Sigmoid colon (tissue), 6 donors: ENCODE measurements at regions not wholly inside any gene's neighbourhood (a gene's known extent, or its start where the extent isn't known, plus 50 kb on each side); places are given as distances from the start of the nearest gene placed in this dataset.
A peak's percentile ranks its signal among the peaks of the same experiment; 100 is the strongest.

Experiments
- DNase-seq: peaks from one replicate; pipeline ENCODE4 v3.0.0-alpha.2; 2019
- H3K27ac ChIP-seq, 4 donors: fragments of 200-600 bp; sonication (generic); one replicate each; pipeline ENCODE4 v1.5.1; 2016 to 2019; ENCODE audit warnings: mild to moderate bottlenecking in 1 of 4
- H3K27me3 ChIP-seq, 3 donors: fragments of 200-600 bp; sonication (generic); one replicate each; pipeline ENCODE4 v1.5.1; 2019; ENCODE audit warnings: mild to moderate bottlenecking in 1 of 3
- H3K36me3 ChIP-seq, 4 donors: fragments of 200-600 bp; sonication (generic); one replicate each; pipeline ENCODE4 v1.5.1; 2016 to 2019
- H3K4me1 ChIP-seq, 4 donors: fragments of 200-600 bp; sonication (generic); one replicate each; pipeline ENCODE4 v1.5.1; 2017 to 2019
- H3K4me3 ChIP-seq, 4 donors: fragments of 200-600 bp; sonication (generic); one replicate each; pipeline ENCODE4 v1.5.1; 2017 to 2019; ENCODE audit warnings: mild to moderate bottlenecking in 2 of 4, moderate library complexity in 1 of 4
- H3K9me3 ChIP-seq, 4 donors: fragments of 200-600 bp in 3 of 4; sonication (generic) in 3 of 4; one replicate each; pipeline versions ENCODE4 v1.5.1 to v1.6.1; 2013 to 2019
- EP300 ChIP-seq, 4 donors: sonication (generic); formaldehyde crosslinking; IDR thresholded peaks; one replicate each; pipeline ENCODE4 v1.6.1; 2017; ENCODE audit warnings: antibody characterized with exemption in 4 of 4
- POLR2A ChIP-seq, 2 donors: fragments of 450-650 bp; IDR thresholded peaks; one replicate each; pipeline ENCODE4 v1.6.1; 2016; ENCODE audit warnings: antibody characterized with exemption in 2 of 2, mild to moderate bottlenecking in 2 of 2, moderate library complexity in 2 of 2
- POLR2AphosphoS5 ChIP-seq, 4 donors: sonication (generic); formaldehyde crosslinking; IDR thresholded peaks; one replicate each; pipeline ENCODE4 v1.6.1; 2017; ENCODE audit warnings: antibody characterized with exemption in 4 of 4
- WGBS, 2 donors: extraction: QIAGEN DNeasy Blood & Tissue Kit; methylation state at CpG; one replicate each; pipeline ENCODE4 v1.1.7; 2013; 5-methylcytosine and 5-hydroxymethylcytosine counted together
- intact Hi-C: fragments of 100-400 bp; cut with DNase I; formaldehyde crosslinking; loops from one replicate; pipeline ENCODE4 v1.15.1; 2023
- TF ChIP-seq, protein P1 (sequence below), 4 experiments: fragments of 450-650 bp in 3 of 4; fragments of 200-600 bp in 1 of 4; IDR thresholded peaks; one replicate each; pipeline ENCODE4 v1.5.1; 2016 to 2019; ENCODE audit warnings: antibody characterized with exemption in 4 of 4, mild to moderate bottlenecking in 3 of 4, moderate library complexity in 2 of 4
- donor health status: healthy with polysubstance abuse.
- donor health status: healthy.

DNA sequence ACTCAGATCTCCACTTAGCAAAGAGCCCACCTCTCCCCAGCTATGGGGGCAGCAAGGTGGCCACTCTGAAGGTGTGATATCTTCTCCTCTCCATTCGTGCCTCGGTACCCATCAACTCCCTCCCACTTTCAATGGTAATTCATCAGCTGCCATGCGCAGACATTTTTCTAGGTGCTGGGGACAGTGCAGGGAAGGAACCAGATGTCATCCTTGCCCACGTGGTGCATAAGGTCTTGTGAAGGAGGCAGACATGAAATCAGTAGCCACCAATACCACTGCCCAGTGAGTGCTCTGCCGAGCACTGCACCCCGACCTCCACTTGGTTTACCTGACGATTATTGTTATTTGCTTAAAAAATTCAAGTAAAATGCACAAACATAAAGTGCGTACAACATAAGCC, 76.3 kb upstream of the CSF3R start:
- Histone ChIP-seq H3K27ac (no peak overlapping the region), H3K4me1 (no peaks in the 10 kb centered on the region), H3K27me3 (peaks cover 0 to 15% (median 12%) of the 10 kb centered on the region in 3 donors), H3K36me3 (no peaks in the 10 kb centered on the region), H3K4me3 (no peak overlapping the region), H3K9me3 (no peaks in the 10 kb centered on the region)
- no peak for DNase-seq
- no peak for TF ChIP-seq POLR2A (IDR thresholded peaks at IDR 0.05)
- no peak for TF ChIP-seq POLR2AphosphoS5 (IDR thresholded peaks at IDR 0.05)
- TF ChIP-seq, protein P1, sequence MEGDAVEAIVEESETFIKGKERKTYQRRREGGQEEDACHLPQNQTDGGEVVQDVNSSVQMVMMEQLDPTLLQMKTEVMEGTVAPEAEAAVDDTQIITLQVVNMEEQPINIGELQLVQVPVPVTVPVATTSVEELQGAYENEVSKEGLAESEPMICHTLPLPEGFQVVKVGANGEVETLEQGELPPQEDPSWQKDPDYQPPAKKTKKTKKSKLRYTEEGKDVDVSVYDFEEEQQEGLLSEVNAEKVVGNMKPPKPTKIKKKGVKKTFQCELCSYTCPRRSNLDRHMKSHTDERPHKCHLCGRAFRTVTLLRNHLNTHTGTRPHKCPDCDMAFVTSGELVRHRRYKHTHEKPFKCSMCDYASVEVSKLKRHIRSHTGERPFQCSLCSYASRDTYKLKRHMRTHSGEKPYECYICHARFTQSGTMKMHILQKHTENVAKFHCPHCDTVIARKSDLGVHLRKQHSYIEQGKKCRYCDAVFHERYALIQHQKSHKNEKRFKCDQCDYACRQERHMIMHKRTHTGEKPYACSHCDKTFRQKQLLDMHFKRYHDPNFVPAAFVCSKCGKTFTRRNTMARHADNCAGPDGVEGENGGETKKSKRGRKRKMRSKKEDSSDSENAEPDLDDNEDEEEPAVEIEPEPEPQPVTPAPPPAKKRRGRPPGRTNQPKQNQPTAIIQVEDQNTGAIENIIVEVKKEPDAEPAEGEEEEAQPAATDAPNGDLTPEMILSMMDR (IDR thresholded peaks at IDR 0.05), result no peak
- no peak for TF ChIP-seq EP300 (IDR thresholded peaks at IDR 0.05)
- intact Hi-C loops, result no loop called here
- WGBS, 2 donors, result 65 to 77% methylated on average over 8 of the region's 8 CpGs

DNA sequence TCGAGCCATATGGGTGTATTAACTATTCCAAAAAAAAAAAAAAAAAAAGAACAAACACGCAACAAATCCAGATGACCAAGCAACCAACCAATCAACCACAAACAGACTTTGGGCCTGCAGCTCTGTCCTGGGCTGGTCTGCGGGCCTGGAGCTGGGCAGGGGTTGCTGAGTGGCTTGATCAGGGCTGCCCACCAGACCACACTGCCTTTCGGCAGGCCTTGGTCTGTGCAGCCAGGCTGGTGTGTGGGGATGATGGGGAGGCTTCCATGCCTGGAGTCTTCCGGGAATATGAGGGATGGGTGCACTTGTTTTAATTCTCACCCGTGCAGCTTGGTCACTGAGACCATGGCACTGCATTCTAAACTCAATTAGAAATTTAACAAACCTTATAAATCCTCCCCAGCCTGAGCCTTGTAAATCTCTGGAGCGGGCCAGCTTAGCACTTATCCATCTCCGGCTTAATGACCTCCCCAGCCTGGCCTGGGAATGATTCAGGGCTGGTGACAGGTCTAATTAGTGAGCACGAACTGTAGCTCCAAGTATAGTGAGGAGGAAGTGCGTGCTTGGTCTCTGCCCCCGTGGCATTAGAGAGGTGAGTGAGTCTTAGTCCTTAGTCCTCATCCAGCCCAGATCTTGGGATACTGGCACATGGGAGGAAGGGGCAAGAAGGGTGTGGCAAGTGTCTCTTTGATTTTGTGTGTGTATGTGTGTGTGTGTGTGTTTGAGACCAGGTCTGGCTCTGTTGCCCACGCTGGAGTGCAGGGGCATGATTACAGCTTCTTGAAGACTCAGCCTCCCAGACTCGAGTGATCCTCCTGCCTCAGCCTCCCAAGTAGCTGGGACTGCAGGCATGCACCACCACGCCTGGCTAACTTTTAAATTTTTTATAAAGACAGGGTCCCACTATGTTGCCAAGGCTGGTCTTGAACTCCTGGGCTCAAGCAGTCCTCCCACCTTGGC, 74.6 kb upstream of the CSF3R start:
- no peak for TF ChIP-seq POLR2A (IDR thresholded peaks at IDR 0.05)
- no peak for TF ChIP-seq EP300 (IDR thresholded peaks at IDR 0.05)
- TF ChIP-seq, protein P1 (IDR thresholded peaks at IDR 0.05), result no peak
- TF ChIP-seq POLR2AphosphoS5 (IDR thresholded peaks at IDR 0.05), result no peak
- DNase-seq, result no peak
- H3K27ac ChIP-seq, result no peak overlapping the region
- H3K36me3 ChIP-seq, result no peaks in the 10 kb centered on the region
- intact Hi-C loops, result no loop called here
- H3K27me3 ChIP-seq, result peaks cover 0 to 32% (median 28%) of the 10 kb centered on the region in 3 donors
- H3K9me3 ChIP-seq, result no peaks in the 10 kb centered on the region
- H3K4me1 ChIP-seq, result no peaks in the 10 kb centered on the region
- WGBS, 2 donors, result 60 to 71% methylated on average over 14 of the region's 14 CpGs
- no peak overlapping the region for H3K4me3 ChIP-seq

DNA sequence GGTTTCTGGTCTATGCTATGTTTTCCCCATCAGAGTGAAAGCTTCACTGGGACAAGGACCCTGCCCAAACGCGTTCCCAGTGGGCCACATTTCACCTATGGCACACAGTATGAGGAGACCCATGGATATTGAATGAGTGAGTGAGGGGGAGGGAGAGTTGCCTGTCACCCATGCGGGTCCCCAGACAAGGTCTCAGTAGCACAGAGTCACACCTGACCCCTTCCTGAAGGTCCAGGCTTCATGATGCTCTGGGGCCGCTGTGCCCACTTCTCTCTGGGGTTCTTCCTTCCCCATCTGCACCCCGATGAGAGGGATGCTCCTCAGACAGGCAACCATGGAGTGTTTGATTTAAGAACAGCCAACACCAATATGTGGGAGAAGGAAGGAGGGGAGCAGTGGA, 72.3 kb upstream of the CSF3R start:
- H3K4me3 ChIP-seq, result no peak overlapping the region
- 73 to 83% methylated on average over 5 of the region's 5 CpGs for WGBS, 2 donors
- intact Hi-C loops, result no loop called here
- peak; percentile 28 for DNase-seq
- TF ChIP-seq, protein P1 (IDR thresholded peaks at IDR 0.05), result no peak
- TF ChIP-seq EP300 (IDR thresholded peaks at IDR 0.05) (no peak), POLR2A (IDR thresholded peaks at IDR 0.05) (no peak), POLR2AphosphoS5 (IDR thresholded peaks at IDR 0.05) (no peak)
- no peaks in the 10 kb centered on the region for H3K36me3 ChIP-seq
- H3K27me3 ChIP-seq, result peaks cover 0 to 49% (median 36%) of the 10 kb centered on the region in 3 donors
- no peaks in the 10 kb centered on the region for H3K9me3 ChIP-seq
- no peak overlapping the region for H3K27ac ChIP-seq
- no peaks in the 10 kb centered on the region for H3K4me1 ChIP-seq

DNA sequence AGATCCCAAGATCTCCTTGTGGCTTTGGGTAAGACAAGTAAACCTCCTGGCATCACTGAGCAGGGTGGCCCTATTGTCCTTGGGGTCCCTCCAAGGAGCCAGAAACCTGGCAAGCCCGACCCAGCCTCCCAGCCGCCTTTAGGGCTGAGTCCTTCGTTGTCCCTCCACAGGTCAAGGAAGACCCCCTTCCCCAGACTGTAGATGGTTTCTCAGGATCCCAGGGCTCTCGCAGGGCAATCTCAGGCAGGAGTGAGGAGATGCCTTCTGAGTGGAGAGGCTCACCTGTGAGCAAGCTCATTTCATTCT, 71.6 kb upstream of the CSF3R start:
- no peak for DNase-seq
- Histone ChIP-seq H3K9me3 (no peaks in the 10 kb centered on the region), H3K4me1 (no peaks in the 10 kb centered on the region), H3K27me3 (peaks cover 0 to 49% (median 36%) of the 10 kb centered on the region in 3 donors), H3K36me3 (no peaks in the 10 kb centered on the region), H3K4me3 (no peak overlapping the region), H3K27ac (no peak overlapping the region)
- intact Hi-C loops, result no loop called here
- 80 to 85% methylated on average over 4 of the region's 4 CpGs for whole genome bisulfite sequencing, 2 donors
- TF ChIP-seq POLR2AphosphoS5 (IDR thresholded peaks at IDR 0.05), result no peak
- TF ChIP-seq POLR2A (IDR thresholded peaks at IDR 0.05), result no peak
- no peak for TF ChIP-seq EP300 (IDR thresholded peaks at IDR 0.05)
- TF ChIP-seq, protein P1 (IDR thresholded peaks at IDR 0.05), result no peak
